ENCODE measurements at regions not wholly inside any gene's neighbourhood (a gene's known extent, or its start where the extent isn't known, plus 50 kb on each side); places are given as distances from the start of the nearest gene placed in this dataset.

DNA sequence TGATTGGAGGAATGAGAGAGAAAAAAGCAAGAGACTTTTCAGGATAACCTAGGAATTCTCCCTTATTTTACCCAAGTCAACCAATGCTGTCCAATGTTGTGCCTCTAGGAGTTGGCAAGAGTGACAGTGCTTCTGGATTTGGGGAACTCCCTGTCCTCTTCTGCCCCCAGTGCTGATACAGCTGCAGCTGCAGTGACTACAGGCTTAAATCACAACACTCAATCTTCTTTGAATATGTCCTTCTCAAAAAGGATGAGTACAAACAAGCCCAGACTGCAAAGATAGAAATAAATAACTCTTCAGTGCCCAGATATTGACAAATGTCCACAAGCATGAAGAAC lies 141.0 kb upstream of the COL21A1 start:
- TF ChIP-seq, protein P1, sequence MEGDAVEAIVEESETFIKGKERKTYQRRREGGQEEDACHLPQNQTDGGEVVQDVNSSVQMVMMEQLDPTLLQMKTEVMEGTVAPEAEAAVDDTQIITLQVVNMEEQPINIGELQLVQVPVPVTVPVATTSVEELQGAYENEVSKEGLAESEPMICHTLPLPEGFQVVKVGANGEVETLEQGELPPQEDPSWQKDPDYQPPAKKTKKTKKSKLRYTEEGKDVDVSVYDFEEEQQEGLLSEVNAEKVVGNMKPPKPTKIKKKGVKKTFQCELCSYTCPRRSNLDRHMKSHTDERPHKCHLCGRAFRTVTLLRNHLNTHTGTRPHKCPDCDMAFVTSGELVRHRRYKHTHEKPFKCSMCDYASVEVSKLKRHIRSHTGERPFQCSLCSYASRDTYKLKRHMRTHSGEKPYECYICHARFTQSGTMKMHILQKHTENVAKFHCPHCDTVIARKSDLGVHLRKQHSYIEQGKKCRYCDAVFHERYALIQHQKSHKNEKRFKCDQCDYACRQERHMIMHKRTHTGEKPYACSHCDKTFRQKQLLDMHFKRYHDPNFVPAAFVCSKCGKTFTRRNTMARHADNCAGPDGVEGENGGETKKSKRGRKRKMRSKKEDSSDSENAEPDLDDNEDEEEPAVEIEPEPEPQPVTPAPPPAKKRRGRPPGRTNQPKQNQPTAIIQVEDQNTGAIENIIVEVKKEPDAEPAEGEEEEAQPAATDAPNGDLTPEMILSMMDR (IDR thresholded peaks at IDR 0.05; ENCODE audit: insufficient read depth, low read depth, low read length): no peak
- CTCF ChIA-PET: no interaction called here
- no peak for DNase-seq (ENCODE audit: low read depth)
- H3K36me3 ChIP-seq (ENCODE audit: control insufficient read depth, insufficient read depth, low read length): no peaks in the 10 kb centered on the region
- POLR2A ChIA-PET: no interaction called here
- H3K27me3 ChIP-seq (ENCODE audit: control insufficient read depth, insufficient read depth, low read length): no peaks in the 10 kb centered on the region; the same call in 1 of the 2 replicates
- H3K4me3 ChIP-seq (ENCODE audit: low read depth, low read length): no peak overlapping the region

GRCh38 chr6:56387621-56388414 lies 140.4 kb upstream of the COL21A1 start:
- H3K36me3 ChIP-seq (ENCODE audit: control insufficient read depth, insufficient read depth, low read length): no peaks in the 10 kb centered on the region
- TF ChIP-seq, protein P1 (IDR thresholded peaks at IDR 0.05; ENCODE audit: insufficient read depth, low read depth, low read length): no peak
- no peak overlapping the region for H3K4me3 ChIP-seq (ENCODE audit: low read depth, low read length)
- DNase-seq (ENCODE audit: low read depth): no peak
- no peaks in the 10 kb centered on the region; the same call in 1 of the 2 replicates for H3K27me3 ChIP-seq (ENCODE audit: control insufficient read depth, insufficient read depth, low read length)
- CTCF ChIA-PET: no interaction called here
- POLR2A ChIA-PET: no interaction called here

DNA sequence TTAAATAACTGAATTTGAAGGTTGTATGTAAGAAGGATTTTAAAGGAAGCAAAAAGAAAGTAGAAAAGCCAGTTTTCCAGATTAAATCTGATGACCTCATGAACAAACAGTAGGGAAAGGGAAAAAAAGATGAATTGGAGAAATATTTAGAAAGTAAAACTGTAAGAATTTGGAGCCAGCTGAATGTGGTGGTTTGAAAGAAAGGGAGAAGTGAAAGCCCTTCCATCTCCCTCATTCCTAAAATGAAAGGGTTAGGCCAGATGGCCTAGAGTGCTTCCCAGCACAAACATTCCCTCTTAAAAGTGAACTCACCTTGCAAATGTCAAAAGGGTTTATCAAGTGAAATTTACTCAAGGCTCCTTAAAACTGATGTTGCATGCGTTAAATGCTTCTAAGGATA lies 139.3 kb upstream of the COL21A1 start:
- no peaks in the 10 kb centered on the region; the same call in 1 of the 2 replicates for H3K27me3 ChIP-seq (ENCODE audit: control insufficient read depth, insufficient read depth, low read length)
- ChIA-PET POLR2A (no interaction called here), CTCF (no interaction called here)
- no peak for DNase-seq (ENCODE audit: low read depth)
- no peak overlapping the region for H3K4me3 ChIP-seq (ENCODE audit: low read depth, low read length)
- TF ChIP-seq, protein P1 (IDR thresholded peaks at IDR 0.05; ENCODE audit: insufficient read depth, low read depth, low read length): no peak
- no peaks in the 10 kb centered on the region for H3K36me3 ChIP-seq (ENCODE audit: control insufficient read depth, insufficient read depth, low read length)

DNA sequence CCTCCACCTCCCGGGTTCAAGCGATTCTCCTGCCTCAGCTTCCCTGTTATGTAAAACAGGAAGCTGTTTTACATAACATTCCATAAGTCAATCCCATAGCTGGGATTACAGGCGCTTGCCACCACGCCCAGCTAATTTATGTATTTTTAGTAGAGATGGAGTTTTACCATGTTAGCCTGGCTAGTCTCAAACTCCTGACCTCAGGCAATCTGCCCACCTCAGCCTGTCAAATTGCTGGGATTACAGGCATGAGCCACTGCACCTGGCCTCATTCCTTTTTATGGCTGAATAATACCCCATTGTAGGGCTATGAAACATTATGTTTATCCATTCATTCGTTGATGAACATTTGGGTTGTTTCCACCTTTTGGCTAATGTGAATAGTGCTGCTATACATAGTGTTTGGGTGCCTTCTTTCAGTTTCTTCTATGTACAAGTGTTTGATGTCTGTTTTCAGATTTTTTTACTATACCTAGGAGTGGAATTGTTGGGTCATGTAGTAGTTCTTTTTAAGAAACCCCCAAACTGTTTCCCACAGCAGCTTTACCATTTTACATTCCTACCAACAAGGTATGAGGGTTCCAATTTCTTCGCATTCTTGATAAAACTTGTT lies 138.7 kb upstream of the COL21A1 start:
- Histone ChIP-seq H3K27me3 (ENCODE audit: control insufficient read depth, insufficient read depth, low read length) (no peaks in the 10 kb centered on the region; the same call in 1 of the 2 replicates), H3K36me3 (ENCODE audit: control insufficient read depth, insufficient read depth, low read length) (no peaks in the 10 kb centered on the region), H3K4me3 (ENCODE audit: low read depth, low read length) (no peak overlapping the region)
- DNase-seq (ENCODE audit: low read depth): no peak
- CTCF ChIA-PET: no interaction called here
- TF ChIP-seq, protein P1 (IDR thresholded peaks at IDR 0.05; ENCODE audit: insufficient read depth, low read depth, low read length): no peak
- POLR2A ChIA-PET: no interaction called here

DNA sequence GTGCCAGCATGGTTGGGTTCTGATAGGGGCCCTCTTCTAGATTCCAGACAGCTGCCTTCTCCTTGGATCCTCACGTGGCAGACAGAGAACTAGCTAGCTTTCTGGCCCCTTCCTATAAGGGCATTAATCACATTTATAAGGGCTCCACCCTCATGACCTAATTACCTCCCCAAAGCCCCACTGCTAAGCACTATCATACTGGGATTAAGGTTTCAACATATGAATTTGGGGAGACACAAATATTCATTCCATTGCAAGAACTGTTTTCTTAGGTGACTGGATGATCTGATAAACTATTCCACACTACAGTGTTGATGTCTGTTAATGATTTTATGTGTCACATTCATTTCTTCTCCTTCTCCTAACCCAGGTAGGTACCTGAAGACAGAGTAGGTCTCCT lies 135.8 kb upstream of the COL21A1 start:
- ChIA-PET POLR2A (no interaction called here), CTCF (no interaction called here)
- H3K27me3 ChIP-seq (ENCODE audit: control insufficient read depth, insufficient read depth, low read length): no peaks in the 10 kb centered on the region
- TF ChIP-seq, protein P1 (IDR thresholded peaks at IDR 0.05; ENCODE audit: insufficient read depth, low read depth, low read length): no peak
- no peak overlapping the region for H3K4me3 ChIP-seq (ENCODE audit: low read depth, low read length)
- no peaks in the 10 kb centered on the region for H3K36me3 ChIP-seq (ENCODE audit: control insufficient read depth, insufficient read depth, low read length)
- no peak for DNase-seq (ENCODE audit: low read depth)

Data from BJ (cell line).